ENCODE measurements at regions not wholly inside any gene's neighbourhood (a gene's known extent, or its start where the extent isn't known, plus 50 kb on each side); places are given as distances from the start of the nearest gene placed in this dataset.

GRCh38 chr14:40887912-40888311, 718.8 kb upstream of the LRFN5 start:
- TF ChIP-seq CTCF (conservative IDR thresholded peaks at IDR 0.05; ENCODE audit: low read depth in 2 of 2) (no peak), EZH2phosphoT487 (IDR thresholded peaks at IDR 0.05; ENCODE audit: unreplicated experiment) (no peak), POLR2AphosphoS5 (IDR thresholded peaks at IDR 0.05; ENCODE audit: low read depth) (no peak), REST (IDR thresholded peaks at IDR 0.05; ENCODE audit: unreplicated experiment) (no peak), ZNF331 (CRISPR knock-in tag; IDR thresholded peaks at IDR 0.05; ENCODE audit: low read depth) (no peak), JUNB (IDR thresholded peaks at IDR 0.05; ENCODE audit: unreplicated experiment) (no peak), ZNF462 (CRISPR knock-in tag; IDR thresholded peaks at IDR 0.05) (no peak), ETS1 (IDR thresholded peaks at IDR 0.05) (no peak), EZH2 (IDR thresholded peaks at IDR 0.05; ENCODE audit: low read depth, unreplicated experiment) (no peak), CREB1 (CRISPR knock-in tag; IDR thresholded peaks at IDR 0.05; ENCODE audit: low read depth) (no peak), STAT1 (IDR thresholded peaks at IDR 0.05; ENCODE audit: unreplicated experiment) (no peak)

Measured in GM23338 (cell line).